ENCODE measurements at regions not wholly inside any gene's neighbourhood (a gene's known extent, or its start where the extent isn't known, plus 50 kb on each side); places are given as distances from the start of the nearest gene placed in this dataset.

- H3K27ac ChIP-seq (ENCODE audit: insufficient read depth, low read length, poor library complexity, severe bottlenecking), result no peak overlapping the region
- peak overlapping the region in 2 of 3 donors; percentile 59 to 78 for H3K27ac Mint-ChIP-seq
- H3K4me3 Mint-ChIP-seq, result peak overlapping the region in 1 of 4 donors; percentile 0
- H3K4me3 ChIP-seq (ENCODE audit: low read depth, low read length), result no peak overlapping the region
- no peak for ATAC-seq (ENCODE audit: low read depth in 2 of 2)
- peaks cover 9% of the 10 kb centered on the region for H3K4me1 ChIP-seq (ENCODE audit: control insufficient read depth, insufficient read depth, low read length, poor library complexity, severe bottlenecking)
- no peaks in the 10 kb centered on the region for H3K27me3 Mint-ChIP-seq
- no peaks in the 10 kb centered on the region for H3K9me3 ChIP-seq (ENCODE audit: control insufficient read depth in 2 of 2, low read length in 2 of 2)
- no peak for DNase-seq
- H3K9me3 Mint-ChIP-seq, result peaks cover 0 to 7% (median 0%) of the 10 kb centered on the region in 7 donors
- H3K36me3 ChIP-seq (ENCODE audit: control insufficient read depth, insufficient read depth, low read length), result no peaks in the 10 kb centered on the region
- no peaks in the 10 kb centered on the region for H3K36me3 Mint-ChIP-seq
- H3K4me1 Mint-ChIP-seq, result peaks cover 0 to 22% (median 4%) of the 10 kb centered on the region in 4 donors
- no peaks in the 10 kb centered on the region for H3K27me3 ChIP-seq (ENCODE audit: control insufficient read depth, insufficient read depth, low read length)
Observed at GRCh38 chrX:40484408-40485091, 96.2 kb upstream of the ATP6AP2 start.

- ATAC-seq (ENCODE audit: low read depth in 2 of 2) (peak; percentile 46 to 60), DNase-seq (peak in 1 of 3 donors; percentile 56)
- no peaks in the 10 kb centered on the region for H3K36me3 Mint-ChIP-seq
- no peaks in the 10 kb centered on the region for H3K9me3 ChIP-seq (ENCODE audit: control insufficient read depth in 2 of 2, low read length in 2 of 2)
- H3K27ac Mint-ChIP-seq, result peak overlapping the region in 1 of 3 donors; percentile 65
- no peaks in the 10 kb centered on the region for H3K27me3 Mint-ChIP-seq
- peaks cover 0 to 8% (median 0%) of the 10 kb centered on the region in 7 donors for H3K9me3 Mint-ChIP-seq
- H3K36me3 ChIP-seq (ENCODE audit: control insufficient read depth, insufficient read depth, low read length), result no peaks in the 10 kb centered on the region
- peaks cover 0 to 24% (median 4%) of the 10 kb centered on the region in 4 donors for H3K4me1 Mint-ChIP-seq
- H3K27me3 ChIP-seq (ENCODE audit: control insufficient read depth, insufficient read depth, low read length), result no peaks in the 10 kb centered on the region
- no peak overlapping the region for H3K4me3 Mint-ChIP-seq
- no peak overlapping the region for H3K4me3 ChIP-seq (ENCODE audit: low read depth, low read length)
- H3K27ac ChIP-seq (ENCODE audit: insufficient read depth, low read length, poor library complexity, severe bottlenecking), result no peak overlapping the region
- H3K4me1 ChIP-seq (ENCODE audit: control insufficient read depth, insufficient read depth, low read length, poor library complexity, severe bottlenecking), result peaks cover 9% of the 10 kb centered on the region
Observed at GRCh38 chrX:40483502-40483901, 97.3 kb upstream of the ATP6AP2 start.

GRCh38 chrX:40479777-40480318, 100.9 kb upstream of the ATP6AP2 start:
- Histone ChIP-seq H3K27me3 (ENCODE audit: control insufficient read depth, insufficient read depth, low read length) (no peaks in the 10 kb centered on the region), H3K36me3 (ENCODE audit: control insufficient read depth, insufficient read depth, low read length) (no peaks in the 10 kb centered on the region), H3K4me3 (ENCODE audit: low read depth, low read length) (no peak overlapping the region), H3K27ac (ENCODE audit: insufficient read depth, low read length, poor library complexity, severe bottlenecking) (no peak overlapping the region), H3K4me1 (ENCODE audit: control insufficient read depth, insufficient read depth, low read length, poor library complexity, severe bottlenecking) (peaks cover 28% of the 10 kb centered on the region), H3K9me3 (ENCODE audit: control insufficient read depth in 2 of 2, low read length in 2 of 2) (no peaks in the 10 kb centered on the region)
- Mint-ChIP-seq H3K27me3 (no peaks in the 10 kb centered on the region), H3K4me1 (peaks cover 0 to 45% (median 18%) of the 10 kb centered on the region in 4 donors), H3K4me3 (no peak overlapping the region), H3K27ac (peak overlapping the region in 1 of 3 donors; percentile 47), H3K36me3 (no peaks in the 10 kb centered on the region), H3K9me3 (peaks cover 0 to 4% (median 0%) of the 10 kb centered on the region in 7 donors)
- DNase-seq (no peak), ATAC-seq (ENCODE audit: low read depth in 2 of 2) (no peak)

GRCh38 chrX:40478474-40479065, 102.2 kb upstream of the ATP6AP2 start:
- Mint-ChIP-seq H3K9me3 (peaks cover 0 to 4% (median 0%) of the 10 kb centered on the region in 7 donors), H3K27ac (no peak overlapping the region)
- DNase-seq, result no peak

GRCh38 chrX:40476958-40477357, 103.8 kb upstream of the ATP6AP2 start:
- H3K9me3 Mint-ChIP-seq, result peaks cover 0 to 4% (median 0%) of the 10 kb centered on the region in 7 donors
- no peaks in the 10 kb centered on the region for H3K36me3 Mint-ChIP-seq
- H3K27ac Mint-ChIP-seq, result peak overlapping the region in 2 of 3 donors; percentile 48 to 60
- peaks cover 6% of the 10 kb centered on the region for H3K27me3 Mint-ChIP-seq
- no peaks in the 10 kb centered on the region for H3K36me3 ChIP-seq (ENCODE audit: control insufficient read depth, insufficient read depth, low read length)
- no peaks in the 10 kb centered on the region for H3K9me3 ChIP-seq (ENCODE audit: control insufficient read depth in 2 of 2, low read length in 2 of 2)
- H3K27ac ChIP-seq (ENCODE audit: insufficient read depth, low read length, poor library complexity, severe bottlenecking), result peak overlapping the region; percentile 33
- peak; percentile 67 to 81 for ATAC-seq (ENCODE audit: low read depth in 2 of 2)
- H3K27me3 ChIP-seq (ENCODE audit: control insufficient read depth, insufficient read depth, low read length), result no peaks in the 10 kb centered on the region
- peak in 2 of 3 donors; percentile 40 to 49 for DNase-seq
- H3K4me3 Mint-ChIP-seq, result peak overlapping the region; percentile 7 to 67 (median 32)
- peak overlapping the region; percentile 53 for H3K4me3 ChIP-seq (ENCODE audit: low read depth, low read length)
- peaks cover 0 to 48% (median 26%) of the 10 kb centered on the region in 4 donors for H3K4me1 Mint-ChIP-seq
- peaks cover 26% of the 10 kb centered on the region for H3K4me1 ChIP-seq (ENCODE audit: control insufficient read depth, insufficient read depth, low read length, poor library complexity, severe bottlenecking)

More at GRCh38 chrX:40478474-40479065, 102.2 kb upstream of the ATP6AP2 start:
- H3K27ac ChIP-seq (ENCODE audit: insufficient read depth, low read length, poor library complexity, severe bottlenecking), result no peak overlapping the region
- no peaks in the 10 kb centered on the region for H3K36me3 Mint-ChIP-seq
- peaks cover 0 to 38% (median 19%) of the 10 kb centered on the region in 4 donors for H3K4me1 Mint-ChIP-seq
- no peaks in the 10 kb centered on the region for H3K27me3 ChIP-seq (ENCODE audit: control insufficient read depth, insufficient read depth, low read length)
- H3K4me3 ChIP-seq (ENCODE audit: low read depth, low read length), result no peak overlapping the region
- no peaks in the 10 kb centered on the region for H3K36me3 ChIP-seq (ENCODE audit: control insufficient read depth, insufficient read depth, low read length)
- ATAC-seq (ENCODE audit: low read depth in 2 of 2), result no peak
- peaks cover 29% of the 10 kb centered on the region for H3K4me1 ChIP-seq (ENCODE audit: control insufficient read depth, insufficient read depth, low read length, poor library complexity, severe bottlenecking)
- no peak overlapping the region for H3K4me3 Mint-ChIP-seq
- H3K27me3 Mint-ChIP-seq, result no peaks in the 10 kb centered on the region
- H3K9me3 ChIP-seq (ENCODE audit: control insufficient read depth in 2 of 2, low read length in 2 of 2), result no peaks in the 10 kb centered on the region

- Histone ChIP-seq H3K9me3 (ENCODE audit: control insufficient read depth in 2 of 2, low read length in 2 of 2) (no peaks in the 10 kb centered on the region), H3K27me3 (ENCODE audit: control insufficient read depth, insufficient read depth, low read length) (no peaks in the 10 kb centered on the region), H3K4me1 (ENCODE audit: control insufficient read depth, insufficient read depth, low read length, poor library complexity, severe bottlenecking) (peaks cover 26% of the 10 kb centered on the region), H3K36me3 (ENCODE audit: control insufficient read depth, insufficient read depth, low read length) (no peaks in the 10 kb centered on the region), H3K27ac (ENCODE audit: insufficient read depth, low read length, poor library complexity, severe bottlenecking) (no peak overlapping the region), H3K4me3 (ENCODE audit: low read depth, low read length) (no peak overlapping the region)
- peak overlapping the region in 1 of 4 donors; percentile 90 for H3K4me3 Mint-ChIP-seq
- H3K9me3 Mint-ChIP-seq, result peaks cover 0 to 4% (median 0%) of the 10 kb centered on the region in 7 donors
- ATAC-seq (ENCODE audit: low read depth in 2 of 2), result no peak
- no peaks in the 10 kb centered on the region for H3K36me3 Mint-ChIP-seq
- no peak for DNase-seq
- H3K27ac Mint-ChIP-seq, result peak overlapping the region in 2 of 3 donors; percentile 31 to 97
- peaks cover 0 to 52% (median 29%) of the 10 kb centered on the region in 4 donors for H3K4me1 Mint-ChIP-seq
- H3K27me3 Mint-ChIP-seq, result peaks cover 10% of the 10 kb centered on the region
Observed at GRCh38 chrX:40474645-40475044, 106.1 kb upstream of the ATP6AP2 start.

GRCh38 chrX:40474205-40474626, 106.6 kb upstream of the ATP6AP2 start:
- H3K27me3 ChIP-seq (ENCODE audit: control insufficient read depth, insufficient read depth, low read length), result no peaks in the 10 kb centered on the region
- H3K4me3 Mint-ChIP-seq, result peak overlapping the region in 1 of 4 donors; percentile 90
- no peak overlapping the region for H3K4me3 ChIP-seq (ENCODE audit: low read depth, low read length)
- H3K27ac Mint-ChIP-seq, result peak overlapping the region in 1 of 3 donors; percentile 55
- H3K27ac ChIP-seq (ENCODE audit: insufficient read depth, low read length, poor library complexity, severe bottlenecking), result no peak overlapping the region
- H3K4me1 Mint-ChIP-seq, result peaks cover 0 to 52% (median 29%) of the 10 kb centered on the region in 4 donors
- no peaks in the 10 kb centered on the region for H3K9me3 ChIP-seq (ENCODE audit: control insufficient read depth in 2 of 2, low read length in 2 of 2)
- H3K36me3 Mint-ChIP-seq, result no peaks in the 10 kb centered on the region
- no peaks in the 10 kb centered on the region for H3K36me3 ChIP-seq (ENCODE audit: control insufficient read depth, insufficient read depth, low read length)
- H3K27me3 Mint-ChIP-seq, result peaks cover 10% of the 10 kb centered on the region
- peaks cover 0 to 2% (median 0%) of the 10 kb centered on the region in 7 donors for H3K9me3 Mint-ChIP-seq
- DNase-seq, result no peak
- no peak for ATAC-seq (ENCODE audit: low read depth in 2 of 2)
- peaks cover 26% of the 10 kb centered on the region for H3K4me1 ChIP-seq (ENCODE audit: control insufficient read depth, insufficient read depth, low read length, poor library complexity, severe bottlenecking)

All from CD4-positive, CD25-positive, alpha-beta regulatory T cell (primary cell).